ENCODE measurements at regions not wholly inside any gene's neighbourhood (a gene's known extent, or its start where the extent isn't known, plus 50 kb on each side); places are given as distances from the start of the nearest gene placed in this dataset.

DNA sequence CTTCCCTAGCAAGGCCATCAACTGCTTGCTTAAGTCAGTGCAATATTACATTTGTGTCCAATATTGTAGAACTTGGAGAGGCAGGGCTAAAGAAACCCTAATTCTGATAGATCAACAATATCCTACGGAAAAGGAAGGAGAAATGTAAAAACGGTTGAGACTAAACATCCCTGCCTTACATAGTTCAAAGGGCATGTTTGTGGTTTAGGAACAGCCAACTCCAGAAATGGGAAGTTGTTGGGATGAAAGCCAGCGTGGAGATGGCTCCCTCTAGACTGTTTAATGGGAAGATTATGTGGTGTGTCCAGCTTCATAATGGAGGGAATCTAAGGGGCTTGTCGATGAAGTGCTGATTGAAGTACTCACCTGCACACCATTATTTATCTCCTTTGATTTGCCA, 145.3 kb upstream of the TENT5A start:
- TF ChIP-seq, protein P1, sequence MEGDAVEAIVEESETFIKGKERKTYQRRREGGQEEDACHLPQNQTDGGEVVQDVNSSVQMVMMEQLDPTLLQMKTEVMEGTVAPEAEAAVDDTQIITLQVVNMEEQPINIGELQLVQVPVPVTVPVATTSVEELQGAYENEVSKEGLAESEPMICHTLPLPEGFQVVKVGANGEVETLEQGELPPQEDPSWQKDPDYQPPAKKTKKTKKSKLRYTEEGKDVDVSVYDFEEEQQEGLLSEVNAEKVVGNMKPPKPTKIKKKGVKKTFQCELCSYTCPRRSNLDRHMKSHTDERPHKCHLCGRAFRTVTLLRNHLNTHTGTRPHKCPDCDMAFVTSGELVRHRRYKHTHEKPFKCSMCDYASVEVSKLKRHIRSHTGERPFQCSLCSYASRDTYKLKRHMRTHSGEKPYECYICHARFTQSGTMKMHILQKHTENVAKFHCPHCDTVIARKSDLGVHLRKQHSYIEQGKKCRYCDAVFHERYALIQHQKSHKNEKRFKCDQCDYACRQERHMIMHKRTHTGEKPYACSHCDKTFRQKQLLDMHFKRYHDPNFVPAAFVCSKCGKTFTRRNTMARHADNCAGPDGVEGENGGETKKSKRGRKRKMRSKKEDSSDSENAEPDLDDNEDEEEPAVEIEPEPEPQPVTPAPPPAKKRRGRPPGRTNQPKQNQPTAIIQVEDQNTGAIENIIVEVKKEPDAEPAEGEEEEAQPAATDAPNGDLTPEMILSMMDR (IDR thresholded peaks at IDR 0.05; ENCODE audit: low read depth, low read length, missing input control): no peak
- TF ChIP-seq GABPA (IDR thresholded peaks at IDR 0.05 in 1 of 2, conservative IDR thresholded peaks at IDR 0.05 in 1 of 2) (no peak), JUND (IDR thresholded peaks at IDR 0.05) (no peak), RXRA (IDR thresholded peaks at IDR 0.05) (peak; percentile 32 to 41), TAF1 (conservative IDR thresholded peaks at IDR 0.05) (no peak), FOXA1 (IDR thresholded peaks at IDR 0.05) (no peak), NR2F2 (IDR thresholded peaks at IDR 0.05) (peak; percentile 60), YY1 (IDR thresholded peaks at IDR 0.05) (peak; percentile 60), MAX (IDR thresholded peaks at IDR 0.05) (peak; percentile 30), SP1 (IDR thresholded peaks at IDR 0.05) (peak; percentile 65), EGR1 (IDR thresholded peaks at IDR 0.05; ENCODE audit: low read depth in 2 of 2) (no peak), HNF4A (conservative IDR thresholded peaks at IDR 0.05) (peak; percentile 71 to 83), HNF4G (IDR thresholded peaks at IDR 0.05) (peak; percentile 59), RAD21 (IDR thresholded peaks at IDR 0.05) (peak; percentile 50 to 64)
- TF ChIP-seq, protein P2, sequence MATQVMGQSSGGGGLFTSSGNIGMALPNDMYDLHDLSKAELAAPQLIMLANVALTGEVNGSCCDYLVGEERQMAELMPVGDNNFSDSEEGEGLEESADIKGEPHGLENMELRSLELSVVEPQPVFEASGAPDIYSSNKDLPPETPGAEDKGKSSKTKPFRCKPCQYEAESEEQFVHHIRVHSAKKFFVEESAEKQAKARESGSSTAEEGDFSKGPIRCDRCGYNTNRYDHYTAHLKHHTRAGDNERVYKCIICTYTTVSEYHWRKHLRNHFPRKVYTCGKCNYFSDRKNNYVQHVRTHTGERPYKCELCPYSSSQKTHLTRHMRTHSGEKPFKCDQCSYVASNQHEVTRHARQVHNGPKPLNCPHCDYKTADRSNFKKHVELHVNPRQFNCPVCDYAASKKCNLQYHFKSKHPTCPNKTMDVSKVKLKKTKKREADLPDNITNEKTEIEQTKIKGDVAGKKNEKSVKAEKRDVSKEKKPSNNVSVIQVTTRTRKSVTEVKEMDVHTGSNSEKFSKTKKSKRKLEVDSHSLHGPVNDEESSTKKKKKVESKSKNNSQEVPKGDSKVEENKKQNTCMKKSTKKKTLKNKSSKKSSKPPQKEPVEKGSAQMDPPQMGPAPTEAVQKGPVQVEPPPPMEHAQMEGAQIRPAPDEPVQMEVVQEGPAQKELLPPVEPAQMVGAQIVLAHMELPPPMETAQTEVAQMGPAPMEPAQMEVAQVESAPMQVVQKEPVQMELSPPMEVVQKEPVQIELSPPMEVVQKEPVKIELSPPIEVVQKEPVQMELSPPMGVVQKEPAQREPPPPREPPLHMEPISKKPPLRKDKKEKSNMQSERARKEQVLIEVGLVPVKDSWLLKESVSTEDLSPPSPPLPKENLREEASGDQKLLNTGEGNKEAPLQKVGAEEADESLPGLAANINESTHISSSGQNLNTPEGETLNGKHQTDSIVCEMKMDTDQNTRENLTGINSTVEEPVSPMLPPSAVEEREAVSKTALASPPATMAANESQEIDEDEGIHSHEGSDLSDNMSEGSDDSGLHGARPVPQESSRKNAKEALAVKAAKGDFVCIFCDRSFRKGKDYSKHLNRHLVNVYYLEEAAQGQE (IDR thresholded peaks at IDR 0.05): peak; percentile 30
- TF ChIP-seq, protein P3, sequence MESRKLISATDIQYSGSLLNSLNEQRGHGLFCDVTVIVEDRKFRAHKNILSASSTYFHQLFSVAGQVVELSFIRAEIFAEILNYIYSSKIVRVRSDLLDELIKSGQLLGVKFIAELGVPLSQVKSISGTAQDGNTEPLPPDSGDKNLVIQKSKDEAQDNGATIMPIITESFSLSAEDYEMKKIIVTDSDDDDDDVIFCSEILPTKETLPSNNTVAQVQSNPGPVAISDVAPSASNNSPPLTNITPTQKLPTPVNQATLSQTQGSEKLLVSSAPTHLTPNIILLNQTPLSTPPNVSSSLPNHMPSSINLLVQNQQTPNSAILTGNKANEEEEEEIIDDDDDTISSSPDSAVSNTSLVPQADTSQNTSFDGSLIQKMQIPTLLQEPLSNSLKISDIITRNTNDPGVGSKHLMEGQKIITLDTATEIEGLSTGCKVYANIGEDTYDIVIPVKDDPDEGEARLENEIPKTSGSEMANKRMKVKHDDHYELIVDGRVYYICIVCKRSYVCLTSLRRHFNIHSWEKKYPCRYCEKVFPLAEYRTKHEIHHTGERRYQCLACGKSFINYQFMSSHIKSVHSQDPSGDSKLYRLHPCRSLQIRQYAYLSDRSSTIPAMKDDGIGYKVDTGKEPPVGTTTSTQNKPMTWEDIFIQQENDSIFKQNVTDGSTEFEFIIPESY (IDR thresholded peaks at IDR 0.05): peak; percentile 23
- TF ChIP-seq, protein P4, sequence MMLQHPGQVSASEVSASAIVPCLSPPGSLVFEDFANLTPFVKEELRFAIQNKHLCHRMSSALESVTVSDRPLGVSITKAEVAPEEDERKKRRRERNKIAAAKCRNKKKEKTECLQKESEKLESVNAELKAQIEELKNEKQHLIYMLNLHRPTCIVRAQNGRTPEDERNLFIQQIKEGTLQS (IDR thresholded peaks at IDR 0.05): no peak
- no peaks in the 10 kb centered on the region for H3K27me3 ChIP-seq (ENCODE audit: control insufficient read depth in 4 of 4, insufficient read depth in 4 of 4, low read length in 3 of 4)
- WGBS: 21% methylated on average over 4 of the region's 4 CpGs
- no peak for DNase-seq (ENCODE audit: low spot score)
- H3K4me3 ChIP-seq (ENCODE audit: low read depth in 1 of 3, low read length in 3 of 3): no peak overlapping the region
- peaks cover 2 to 22% (median 12%) of the 10 kb centered on the region in 4 donors for H3K4me1 ChIP-seq (ENCODE audit: control insufficient read depth in 4 of 4, insufficient read depth in 4 of 4, low read length in 3 of 4)
- no peaks in the 10 kb centered on the region for H3K36me3 ChIP-seq (ENCODE audit: control insufficient read depth in 4 of 4, insufficient read depth in 3 of 4, low read depth in 1 of 4, low read length in 3 of 4)
- no peak overlapping the region for H3K27ac ChIP-seq (ENCODE audit: low read depth in 1 of 2, low read length in 2 of 2)
- H3K9ac ChIP-seq (ENCODE audit: low read depth in 1 of 2, low read length in 2 of 2): no peak overlapping the region
- no peaks in the 10 kb centered on the region for H3K9me3 ChIP-seq (ENCODE audit: control insufficient read depth in 4 of 4, low read length in 3 of 4)

Data from liver (tissue), 8 donors.